Heart left ventricle (tissue), 13 donors: ENCODE measurements at regions not wholly inside any gene's neighbourhood (a gene's known extent, or its start where the extent isn't known, plus 50 kb on each side); places are given as distances from the start of the nearest gene placed in this dataset.

ENCODE experiments used
- POLR2A ChIP-seq, 2 donors: fragments of 450-650 bp; IDR thresholded peaks; one replicate each; pipeline ENCODE4 v1.6.1; 2017; ENCODE audit warnings: antibody characterized with exemption in 2 of 2, mild to moderate bottlenecking in 2 of 2, moderate library complexity in 2 of 2
- TF ChIP-seq, protein P1 (sequence below), 12 donors: fragments of 200-600 bp; sonication (generic) in 4 of 12; IDR thresholded peaks; one replicate each; pipeline versions ENCODE4 v1.5.0 to v1.8.0; 2018 to 2022; ENCODE audit warnings: antibody characterized with exemption in 12 of 12, mild to moderate bottlenecking in 5 of 12
- donor health status: ischemic (EF 13 %, LVEDD 7.1; RV severe dilation, severe dysfunction).
- donor health status: DM: no; HTN: yes; CAD: no.
- donor health status: DM: no; HTN: no; CAD: no.
- donor health status: ischemic (EF 25% LVEDD 6.9; RV normal size, moderate dysfunction).
- donor health status: ischemic (EF 25% LVEDD 5.7; RV mildly dilated, moderate dysfunction).
- donor health status: ischemic (EF 35%, LVEDD 5.7; RV mildly dilated, moderate dysfunction).
- donor health status: nonischemic (EF 11% LVEDD 7.7; RV severe dilation, severe dysfunction).
- donor health status: DM: yes; HTN: yes; CAD: no.
- donor health status: PGD.
- donor health status: ischemic (EF 29% LVEDD 5.4; RV normal size, mild dysfunction).
- donor health status: nonischemic (EF 23%, LVEDD 6.1; RV moderate dilation, normal function).

DNA sequence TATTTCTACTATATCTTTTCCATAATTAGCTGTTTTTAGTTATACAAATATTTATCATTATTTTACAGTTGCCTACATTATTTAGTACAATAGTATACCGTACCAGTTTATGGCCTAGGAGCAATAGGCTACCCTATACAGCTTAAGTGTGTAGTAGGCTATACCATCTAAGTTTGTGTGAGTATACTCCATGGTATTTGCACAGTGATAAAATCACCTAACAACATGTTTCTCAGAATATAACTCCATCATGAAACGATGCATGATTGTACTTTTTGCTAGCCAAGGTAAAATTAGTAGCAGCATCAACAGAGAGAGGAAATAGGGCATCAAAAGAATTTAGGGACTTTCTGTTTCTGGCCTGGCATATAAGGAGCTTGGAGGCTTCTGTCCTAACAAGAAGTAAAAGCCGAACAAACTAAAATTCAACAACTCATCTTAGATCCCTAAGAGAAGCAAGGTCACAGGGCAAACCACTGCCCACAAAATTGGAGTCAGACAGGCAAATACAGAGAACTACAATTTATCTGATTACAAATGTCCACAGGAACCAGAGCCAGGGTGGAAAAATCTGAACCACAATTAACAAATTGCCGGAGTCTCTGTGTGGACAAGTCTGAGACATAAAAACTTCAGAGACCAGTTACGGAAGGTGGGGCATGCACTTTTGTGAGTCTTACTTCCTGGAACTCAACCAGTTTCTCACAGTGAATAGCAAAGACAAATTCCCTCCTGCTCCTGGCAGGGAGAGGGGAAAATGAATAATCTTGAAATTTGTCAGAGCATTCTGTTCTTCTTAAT lies 671.4 kb downstream of the RFPL4B start:
- TF ChIP-seq, protein P1, sequence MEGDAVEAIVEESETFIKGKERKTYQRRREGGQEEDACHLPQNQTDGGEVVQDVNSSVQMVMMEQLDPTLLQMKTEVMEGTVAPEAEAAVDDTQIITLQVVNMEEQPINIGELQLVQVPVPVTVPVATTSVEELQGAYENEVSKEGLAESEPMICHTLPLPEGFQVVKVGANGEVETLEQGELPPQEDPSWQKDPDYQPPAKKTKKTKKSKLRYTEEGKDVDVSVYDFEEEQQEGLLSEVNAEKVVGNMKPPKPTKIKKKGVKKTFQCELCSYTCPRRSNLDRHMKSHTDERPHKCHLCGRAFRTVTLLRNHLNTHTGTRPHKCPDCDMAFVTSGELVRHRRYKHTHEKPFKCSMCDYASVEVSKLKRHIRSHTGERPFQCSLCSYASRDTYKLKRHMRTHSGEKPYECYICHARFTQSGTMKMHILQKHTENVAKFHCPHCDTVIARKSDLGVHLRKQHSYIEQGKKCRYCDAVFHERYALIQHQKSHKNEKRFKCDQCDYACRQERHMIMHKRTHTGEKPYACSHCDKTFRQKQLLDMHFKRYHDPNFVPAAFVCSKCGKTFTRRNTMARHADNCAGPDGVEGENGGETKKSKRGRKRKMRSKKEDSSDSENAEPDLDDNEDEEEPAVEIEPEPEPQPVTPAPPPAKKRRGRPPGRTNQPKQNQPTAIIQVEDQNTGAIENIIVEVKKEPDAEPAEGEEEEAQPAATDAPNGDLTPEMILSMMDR (IDR thresholded peaks at IDR 0.05): no peak
- no peak for TF ChIP-seq POLR2A (IDR thresholded peaks at IDR 0.05)
